Glutamatergic neuron (in vitro differentiated cells): ENCODE measurements at regions not wholly inside any gene's neighbourhood (a gene's known extent, or its start where the extent isn't known, plus 50 kb on each side); places are given as distances from the start of the nearest gene placed in this dataset.

Experiments used
- DNase-seq: peaks from one replicate; pipeline ENCODE4 v3.0.0; 2022
- H3K27ac Mint-ChIP-seq: one replicate; pipeline ENCODE4 v1.8.0; 2020; ENCODE audit warnings: mild to moderate bottlenecking, mixed read lengths, inconsistent platforms; ENCODE audit not compliant: unreplicated experiment
- H3K27me3 Mint-ChIP-seq: one replicate; pipeline ENCODE4 v1.8.0; 2020; ENCODE audit warnings: mild to moderate bottlenecking, moderate library complexity, mixed read lengths, inconsistent platforms; ENCODE audit not compliant: unreplicated experiment
- H3K36me3 Mint-ChIP-seq: one replicate; pipeline ENCODE4 v1.8.0; 2020; ENCODE audit warnings: mild to moderate bottlenecking, mixed read lengths, inconsistent platforms; ENCODE audit not compliant: unreplicated experiment
- H3K4me1 Mint-ChIP-seq: one replicate; pipeline ENCODE4 v1.8.0; 2020; ENCODE audit warnings: mild to moderate bottlenecking, low read depth, mixed read lengths, inconsistent platforms; ENCODE audit not compliant: unreplicated experiment
- H3K4me3 Mint-ChIP-seq: one replicate; pipeline ENCODE4 v1.8.0; 2020; ENCODE audit warnings: mild to moderate bottlenecking, mixed read lengths, inconsistent platforms; ENCODE audit not compliant: unreplicated experiment
- H3K9me3 Mint-ChIP-seq: one replicate; pipeline ENCODE4 v1.8.0; 2020; ENCODE audit warnings: mild to moderate bottlenecking, moderate library complexity, mixed read lengths, inconsistent platforms; ENCODE audit not compliant: unreplicated experiment
- CTCF ChIP-seq: fragments of 200-600 bp; sonication (generic); IDR thresholded peaks from one replicate; pipeline ENCODE4 v1.5.0; 2021; ENCODE audit not compliant: partially characterized antibody, unreplicated experiment

GRCh38 chr13:83325125-83325853 is 557.0 kb downstream of the SLITRK1 start:
- H3K9me3 Mint-ChIP-seq: no peaks in the 10 kb centered on the region
- H3K27me3 Mint-ChIP-seq: peaks cover 2% of the 10 kb centered on the region
- H3K4me3 Mint-ChIP-seq: no peak overlapping the region
- H3K27ac Mint-ChIP-seq: no peak overlapping the region
- no peaks in the 10 kb centered on the region for H3K36me3 Mint-ChIP-seq
- DNase-seq: no peak
- no peak for TF ChIP-seq CTCF
- H3K4me1 Mint-ChIP-seq: no peaks in the 10 kb centered on the region

- H3K4me3 Mint-ChIP-seq: no peak overlapping the region
Measured at GRCh38 chr13:83311886-83312577, 570.2 kb downstream of the SLITRK1 start.

GRCh38 chr13:83298617-83299016 is 583.7 kb downstream of the SLITRK1 start:
- no peak overlapping the region for H3K27ac Mint-ChIP-seq
- DNase-seq: no peak
- H3K4me1 Mint-ChIP-seq: no peaks in the 10 kb centered on the region
- H3K9me3 Mint-ChIP-seq: no peaks in the 10 kb centered on the region
- no peak for TF ChIP-seq CTCF
- H3K27me3 Mint-ChIP-seq: no peaks in the 10 kb centered on the region
- H3K4me3 Mint-ChIP-seq: no peak overlapping the region
- H3K36me3 Mint-ChIP-seq: no peaks in the 10 kb centered on the region

More at GRCh38 chr13:83311886-83312577, 570.2 kb downstream of the SLITRK1 start:
- no peak overlapping the region for H3K27ac Mint-ChIP-seq
- no peaks in the 10 kb centered on the region for H3K4me1 Mint-ChIP-seq
- TF ChIP-seq CTCF: no peak
- H3K9me3 Mint-ChIP-seq: no peaks in the 10 kb centered on the region
- no peaks in the 10 kb centered on the region for H3K36me3 Mint-ChIP-seq
- DNase-seq: no peak
- no peaks in the 10 kb centered on the region for H3K27me3 Mint-ChIP-seq

DNA sequence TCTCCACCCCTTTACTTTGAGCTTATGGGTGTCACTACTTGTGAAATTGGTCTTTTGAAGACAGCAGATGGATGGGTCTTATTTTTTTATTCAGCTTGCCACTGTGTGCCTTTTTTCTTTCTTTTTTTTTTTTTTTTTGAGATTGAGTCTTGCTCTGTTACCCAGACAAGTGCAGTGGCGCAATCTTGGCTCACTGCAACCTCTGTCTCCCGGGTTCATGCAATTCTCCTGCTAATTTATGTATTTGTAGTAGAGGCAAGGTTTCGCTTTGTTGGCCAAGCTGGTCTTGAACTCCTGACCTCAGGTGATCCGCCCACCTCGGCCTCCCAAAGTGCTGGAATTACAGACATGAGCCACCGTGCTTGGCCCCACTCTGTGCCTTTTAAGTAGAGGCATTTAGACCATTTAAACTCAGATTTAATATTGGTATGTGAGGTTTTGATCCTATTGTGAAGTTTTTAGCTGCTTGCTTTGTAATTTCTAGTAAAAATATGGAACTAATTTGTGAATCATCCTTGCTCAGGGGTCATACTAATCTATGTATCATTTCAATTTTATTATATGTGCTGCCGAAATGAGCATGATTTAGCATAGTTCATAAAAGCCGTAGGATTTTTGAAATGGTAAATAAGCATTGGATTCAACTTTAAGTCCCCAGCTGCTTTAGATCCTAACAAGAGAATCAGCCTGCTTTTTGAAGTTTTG is 584.5 kb downstream of the SLITRK1 start:
- no peaks in the 10 kb centered on the region for H3K4me1 Mint-ChIP-seq
- H3K27me3 Mint-ChIP-seq: no peaks in the 10 kb centered on the region

More for the DNA sequence above, 584.5 kb downstream of the SLITRK1 start:
- no peak overlapping the region for H3K4me3 Mint-ChIP-seq
- no peaks in the 10 kb centered on the region for H3K36me3 Mint-ChIP-seq
- H3K9me3 Mint-ChIP-seq: no peaks in the 10 kb centered on the region
- DNase-seq: no peak
- no peak overlapping the region for H3K27ac Mint-ChIP-seq
- TF ChIP-seq CTCF: no peak
